ENCODE measurements at regions not wholly inside any gene's neighbourhood (a gene's known extent, or its start where the extent isn't known, plus 50 kb on each side); places are given as distances from the start of the nearest gene placed in this dataset.
A peak's percentile ranks its signal among the peaks of the same experiment; 100 is the strongest.
"Not testable (repeated sequence)": the region's sequence is repeated elsewhere in the genome, so short reads cannot be mapped to it uniquely, and the experiment has no call there.

DNA sequence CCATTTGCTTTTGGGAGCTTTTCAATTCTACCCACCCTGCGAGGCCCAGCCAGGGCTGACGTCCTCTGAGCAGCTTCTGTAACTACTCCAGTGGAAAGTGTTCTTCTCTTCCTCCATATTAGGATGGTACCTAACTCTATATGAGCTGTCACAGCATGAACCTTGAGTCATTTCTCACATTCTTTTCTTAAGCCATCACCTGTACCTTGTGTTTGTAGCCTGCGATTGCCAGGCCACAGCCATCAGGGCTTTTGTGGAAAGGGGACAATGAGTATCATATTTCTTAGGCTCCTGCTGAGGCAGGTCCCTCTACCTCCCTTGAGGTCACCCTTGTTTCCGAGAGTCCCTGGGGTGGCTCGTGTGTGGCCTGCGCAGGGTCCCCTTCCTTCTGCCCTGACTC is 144.5 kb upstream of the DLX2 start:
- in situ Hi-C loops (cut with HindIII; ENCODE audit: low pct_unique_long_range_greater_than_20kb, low sequenced_read_pairs), result no loop called here
- DNase-seq (ENCODE audit: low read depth), result no peak

DNA sequence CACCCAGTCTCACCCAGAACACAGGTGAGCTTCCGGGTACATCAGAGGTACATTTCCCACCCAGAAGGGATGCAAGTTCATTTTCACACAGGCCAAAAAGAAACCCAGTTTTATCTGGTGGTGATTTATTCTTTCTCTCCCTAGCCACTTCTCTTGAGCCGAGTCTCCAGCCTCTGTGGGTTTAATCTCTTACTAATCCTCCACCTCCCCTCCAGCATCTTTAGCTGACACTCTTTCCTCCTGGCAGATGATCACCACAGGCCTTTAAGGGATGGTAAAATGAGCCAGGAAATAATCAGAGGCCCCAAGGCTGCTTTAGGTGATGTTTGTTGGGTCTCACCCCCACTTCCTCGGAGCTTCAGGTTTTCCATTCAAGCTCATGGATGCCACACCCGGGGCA is 145.7 kb upstream of the DLX2 start:
- in situ Hi-C loops (cut with HindIII; ENCODE audit: low pct_unique_long_range_greater_than_20kb, low sequenced_read_pairs), result no loop called here
- no peak for DNase-seq (ENCODE audit: low read depth)

- in situ Hi-C loops (cut with HindIII; ENCODE audit: low pct_unique_long_range_greater_than_20kb, low sequenced_read_pairs), result no loop called here
- DNase-seq (ENCODE audit: low read depth), result no peak
Observed at GRCh38 chr2:172248785-172249187, 146.1 kb upstream of the DLX2 start.

DNA sequence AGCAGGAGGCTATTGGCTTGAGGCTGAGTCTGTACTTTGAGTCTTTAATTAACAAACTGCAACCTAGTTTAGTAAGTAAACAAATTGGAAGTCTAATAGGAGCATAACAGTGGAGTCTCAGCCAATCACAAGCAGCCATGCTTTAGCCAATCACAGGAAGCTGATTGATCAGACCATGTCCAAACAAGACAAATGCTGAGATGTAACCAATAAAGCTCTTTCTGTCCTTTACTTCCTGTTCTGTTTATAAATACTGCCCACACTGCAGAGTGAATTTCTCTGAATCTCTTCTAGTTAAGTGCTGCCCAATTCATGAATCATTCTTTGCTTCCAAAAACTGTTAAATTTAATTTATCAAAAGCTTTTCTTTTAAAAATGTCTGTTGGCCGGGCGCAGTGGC is 146.6 kb upstream of the DLX2 start:
- no peak for DNase-seq (ENCODE audit: low read depth)
- in situ Hi-C loops (cut with HindIII; ENCODE audit: low pct_unique_long_range_greater_than_20kb, low sequenced_read_pairs), result no loop called here

DNA sequence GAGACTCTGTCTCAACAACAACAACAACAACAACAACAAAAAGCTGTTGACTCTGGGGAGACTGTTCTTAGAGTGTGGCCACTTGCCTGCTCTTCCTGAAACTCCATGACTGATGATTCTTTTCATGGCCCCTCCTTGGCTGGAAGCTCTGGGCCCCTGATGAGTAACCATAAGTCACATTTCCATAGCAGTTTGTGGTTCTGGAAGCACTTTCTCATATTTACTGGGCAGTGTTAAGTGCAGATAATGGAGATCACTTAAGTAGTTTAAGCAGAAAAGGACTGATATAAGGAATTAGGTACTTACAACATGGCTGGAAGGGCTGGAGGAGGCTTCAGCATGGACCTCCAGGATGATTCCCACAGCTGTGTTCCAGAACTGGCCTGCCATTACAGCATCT is 147.3 kb upstream of the DLX2 start:
- in situ Hi-C loops (cut with HindIII; ENCODE audit: low pct_unique_long_range_greater_than_20kb, low sequenced_read_pairs), result no loop called here
- no peak for DNase-seq (ENCODE audit: low read depth)

DNA sequence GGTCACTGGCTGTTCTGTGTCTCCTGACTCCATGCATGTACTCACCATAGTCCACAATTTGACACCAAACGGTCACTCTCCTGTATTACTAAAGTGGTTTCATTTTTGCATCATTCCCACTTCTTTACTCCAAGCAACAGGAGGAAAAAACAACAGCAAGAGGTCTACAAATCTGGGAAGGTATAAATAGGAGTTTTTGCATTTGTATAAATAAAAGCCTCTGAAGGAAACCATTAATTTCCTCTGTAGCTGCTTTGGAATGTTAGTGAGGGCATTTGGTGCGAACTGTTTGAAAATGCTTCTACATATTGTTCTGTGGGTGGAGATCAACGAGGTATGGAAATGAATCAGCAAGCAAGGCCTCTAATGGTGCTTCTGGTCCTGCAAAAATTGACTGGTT is 148.5 kb upstream of the DLX2 start:
- DNase-seq (ENCODE audit: low read depth), result no peak
- in situ Hi-C loops (cut with HindIII; ENCODE audit: low pct_unique_long_range_greater_than_20kb, low sequenced_read_pairs), result no loop called here

GRCh38 chr2:172252154-172252553 is 149.5 kb upstream of the DLX2 start:
- in situ Hi-C loops (cut with HindIII; ENCODE audit: low pct_unique_long_range_greater_than_20kb, low sequenced_read_pairs), result no loop called here
- DNase-seq (ENCODE audit: low read depth), result no peak

DNA sequence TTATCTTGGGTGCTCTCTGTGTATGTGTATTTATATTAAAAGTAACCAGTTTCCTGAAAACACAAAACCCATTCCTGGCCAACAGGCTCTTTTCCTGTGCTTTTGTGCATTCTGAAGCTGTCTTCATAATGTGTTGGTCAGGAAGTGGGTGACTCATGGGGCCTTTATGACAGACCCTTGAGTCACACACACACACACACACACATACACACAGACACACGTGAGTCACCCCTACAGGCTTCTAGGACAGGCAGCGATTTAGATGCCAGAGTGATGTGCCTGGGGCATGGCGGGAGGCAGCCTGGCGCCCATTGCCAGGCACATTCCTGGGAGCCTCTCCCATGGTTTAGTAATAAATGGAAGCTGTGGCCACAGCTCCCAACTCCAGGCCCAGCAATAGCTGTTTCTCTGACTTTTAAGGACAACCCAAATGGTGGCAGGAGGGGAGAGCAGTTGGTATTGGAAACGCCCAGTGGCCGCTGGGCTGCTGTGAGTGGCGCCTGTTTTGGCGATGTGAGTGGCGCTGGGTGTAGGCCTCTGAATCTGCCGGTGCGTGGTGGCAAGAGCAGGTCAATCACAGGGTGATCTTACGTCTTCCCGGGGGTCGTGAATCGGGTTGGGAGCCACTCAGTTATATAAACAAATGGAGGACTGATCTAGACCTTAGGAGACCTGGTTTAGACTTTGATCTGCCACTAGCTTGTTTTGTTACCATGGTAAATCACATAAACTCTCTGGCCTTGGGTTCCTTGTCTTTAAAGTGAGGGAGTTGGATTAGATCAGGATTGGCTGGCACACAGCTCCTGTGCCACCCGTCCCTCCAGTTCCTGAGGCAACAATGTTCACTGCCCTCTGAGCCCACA is 150.7 kb upstream of the DLX2 start:
- peak; percentile 94 for DNase-seq (ENCODE audit: low read depth)
- in situ Hi-C loops (cut with HindIII; ENCODE audit: low pct_unique_long_range_greater_than_20kb, low sequenced_read_pairs), result no loop called here

- in situ Hi-C loops (cut with HindIII; ENCODE audit: low pct_unique_long_range_greater_than_20kb, low sequenced_read_pairs), result no loop called here
- DNase-seq (ENCODE audit: low read depth), result no peak
Observed at GRCh38 chr2:172256886-172257285, 154.2 kb upstream of the DLX2 start.

GRCh38 chr2:172259827-172260226 is 157.1 kb upstream of the DLX2 start:
- no peak for DNase-seq (ENCODE audit: low read depth)
- in situ Hi-C loops (cut with HindIII; ENCODE audit: low pct_unique_long_range_greater_than_20kb, low sequenced_read_pairs), result no loop called here

DNA sequence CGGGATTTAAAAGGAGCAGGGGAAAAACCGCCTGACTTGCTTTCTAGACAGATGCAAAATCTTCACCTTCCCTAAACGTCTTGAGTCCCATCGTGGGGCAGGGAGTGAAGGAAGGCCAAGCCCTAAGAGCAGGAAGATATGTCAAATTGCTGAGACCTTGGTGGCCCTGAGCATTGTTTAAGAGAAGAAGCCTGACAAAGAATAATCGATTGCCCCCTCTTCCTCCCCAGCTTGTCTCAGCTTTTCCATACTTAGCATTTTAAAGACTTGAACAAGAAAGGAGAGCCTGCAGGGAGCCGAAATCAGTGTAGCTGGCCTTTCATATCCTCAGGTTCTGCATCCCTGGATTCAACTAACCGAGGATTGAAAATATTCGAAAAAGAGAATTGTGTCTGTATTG is 157.6 kb upstream of the DLX2 start:
- in situ Hi-C loops (cut with HindIII; ENCODE audit: low pct_unique_long_range_greater_than_20kb, low sequenced_read_pairs), result no loop called here
- no peak for DNase-seq (ENCODE audit: low read depth)

GRCh38 chr2:172261292-172261691 is 158.6 kb upstream of the DLX2 start:
- in situ Hi-C loops (cut with HindIII; ENCODE audit: low pct_unique_long_range_greater_than_20kb, low sequenced_read_pairs), result no loop called here
- DNase-seq (ENCODE audit: low read depth), result no peak

DNA sequence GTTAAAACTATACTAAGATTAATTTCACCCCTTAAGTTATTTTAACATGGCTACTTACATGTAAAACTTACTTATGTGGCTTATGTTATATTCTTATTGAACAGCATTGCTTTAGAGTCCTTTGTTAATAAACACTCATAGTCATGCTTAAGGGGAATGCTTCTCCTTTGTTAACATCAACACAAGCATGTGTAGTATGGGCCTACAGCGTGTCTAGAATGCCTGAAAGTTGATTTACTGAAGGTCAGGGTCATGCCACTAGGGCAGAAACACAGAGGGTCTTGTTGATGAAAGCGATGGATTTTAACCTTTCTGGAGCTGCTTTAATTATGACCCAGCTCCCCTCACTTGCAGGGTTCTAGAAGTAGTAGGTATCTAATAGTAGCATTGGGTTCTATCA is 159.8 kb upstream of the DLX2 start:
- in situ Hi-C loops (cut with HindIII; ENCODE audit: low pct_unique_long_range_greater_than_20kb, low sequenced_read_pairs), result no loop called here
- DNase-seq (ENCODE audit: low read depth), result no peak

DNA sequence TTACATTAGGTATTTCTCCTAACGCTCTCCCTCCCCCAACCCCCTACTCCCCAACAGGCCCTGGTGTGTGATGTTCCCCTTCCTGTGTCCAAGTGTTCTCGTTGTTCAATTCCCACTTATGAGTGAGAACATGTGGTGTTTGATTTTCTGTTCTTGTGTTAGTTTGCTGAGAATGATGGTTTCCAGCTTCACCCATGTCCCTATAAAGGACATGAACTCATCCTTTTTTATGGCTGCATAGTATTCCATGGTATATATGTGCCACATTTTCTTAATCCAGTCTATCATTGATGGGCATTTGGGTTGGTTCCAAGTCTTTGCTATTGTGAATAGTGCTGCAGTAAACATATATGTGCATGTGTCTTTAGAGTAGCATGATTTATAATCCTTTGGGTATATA is 162.1 kb upstream of the DLX2 start:
- not testable (repeated sequence) for DNase-seq (ENCODE audit: low read depth)

DNA sequence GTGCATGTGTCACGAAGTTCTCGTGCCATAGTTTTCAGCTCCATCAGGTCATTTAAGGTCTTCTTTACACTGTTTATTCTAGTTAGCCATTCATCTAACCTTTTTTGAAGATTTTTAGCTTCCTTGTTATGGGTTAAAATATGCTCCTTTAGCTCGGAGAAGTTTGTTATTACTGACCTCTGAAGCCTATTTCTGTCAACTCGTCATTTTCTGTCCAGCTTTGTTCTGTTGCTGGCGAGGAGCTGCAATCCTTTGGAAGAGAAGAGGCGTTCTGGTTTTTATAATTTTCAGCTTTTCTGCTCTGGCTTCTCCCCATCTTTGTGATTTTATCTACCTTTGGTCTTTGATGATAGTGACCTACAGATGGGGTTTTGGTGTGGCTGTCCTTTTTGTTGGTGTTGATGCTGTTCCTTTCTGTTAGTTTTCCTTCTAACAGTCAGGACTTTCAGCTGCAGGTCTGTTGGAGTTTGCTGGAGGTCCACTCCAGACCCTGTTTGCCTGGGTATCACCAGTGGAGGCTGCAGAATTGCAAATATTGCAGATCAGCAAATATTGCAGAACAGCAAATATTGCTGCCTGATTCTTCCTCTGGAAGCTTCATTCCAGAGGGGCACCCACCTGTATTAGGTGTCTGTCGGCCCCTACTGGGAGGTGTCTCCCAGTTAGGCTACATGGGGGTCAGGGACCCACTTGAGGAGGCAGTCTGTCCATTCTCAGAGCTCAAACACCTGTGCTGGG is 157.7 kb upstream of the ITGA6 start:
- DNase-seq (ENCODE audit: low read depth); in situ Hi-C loops (cut with HindIII; ENCODE audit: low pct_unique_long_range_greater_than_20kb, low sequenced_read_pairs): not testable (repeated sequence)

More for the DNA sequence above, 162.1 kb upstream of the DLX2 start:
- in situ Hi-C loops (cut with HindIII; ENCODE audit: low pct_unique_long_range_greater_than_20kb, low sequenced_read_pairs), result not testable (repeated sequence)

- in situ Hi-C loops (cut with HindIII; ENCODE audit: low pct_unique_long_range_greater_than_20kb, low sequenced_read_pairs), result no loop called here
- peak; percentile 24 for DNase-seq (ENCODE audit: low read depth)
Observed at GRCh38 chr2:172270278-172271079, 156.9 kb upstream of the ITGA6 start.

DNA sequence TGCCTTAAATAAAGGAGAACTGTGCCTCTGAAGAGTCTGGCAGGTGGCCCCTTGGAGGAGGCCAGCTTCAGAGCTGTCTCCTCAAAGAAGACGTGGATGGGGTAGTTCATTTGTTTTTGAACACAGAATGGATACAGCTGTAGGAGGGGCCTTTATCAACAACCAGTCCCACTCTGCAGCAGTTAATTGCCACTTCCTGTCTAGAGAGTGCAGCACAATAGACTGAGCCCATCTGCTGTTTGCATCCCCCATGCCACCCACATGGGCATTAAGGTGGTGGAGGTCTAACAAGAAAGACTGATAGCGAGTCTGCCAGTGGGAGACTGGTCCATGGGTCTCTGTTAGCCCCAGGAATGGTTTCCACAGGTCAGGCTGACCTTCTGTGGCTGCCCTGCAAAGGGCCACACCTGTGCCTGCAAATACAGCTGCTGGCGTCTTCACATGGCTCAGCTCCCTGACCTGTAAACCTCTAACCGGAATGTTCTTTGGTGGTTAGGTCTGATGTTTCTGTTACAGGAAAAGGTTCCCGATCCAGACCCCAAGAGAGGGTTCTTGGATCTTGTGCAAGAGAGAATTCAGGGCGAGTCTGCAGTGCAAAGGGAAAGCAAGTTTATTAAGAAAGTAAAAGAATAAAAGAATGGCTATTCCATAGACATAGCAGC is 153.3 kb upstream of the ITGA6 start:
- no peak for DNase-seq (ENCODE audit: low read depth)
- in situ Hi-C loops (cut with HindIII; ENCODE audit: low pct_unique_long_range_greater_than_20kb, low sequenced_read_pairs), result no loop called here

DNA sequence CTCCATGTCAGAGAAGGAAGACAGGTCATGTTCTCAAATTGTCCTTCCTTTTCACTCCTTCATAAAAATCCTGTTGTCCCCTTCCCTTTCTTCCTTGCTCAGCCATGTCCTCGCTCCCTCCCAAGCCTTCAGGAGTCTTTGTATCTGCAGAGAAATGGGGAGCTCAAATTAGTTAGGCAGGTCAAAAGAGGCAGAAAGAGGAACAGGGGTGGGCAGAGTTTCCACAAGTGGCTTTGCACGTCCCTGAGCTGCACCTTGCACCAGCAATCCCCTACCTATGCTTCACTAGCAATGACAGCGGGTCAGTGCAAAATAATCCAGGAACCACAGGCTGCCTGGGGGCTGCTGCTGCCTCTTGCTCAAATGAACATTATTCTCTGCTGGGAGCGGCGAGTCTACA is 152.1 kb upstream of the ITGA6 start:
- no peak for DNase-seq (ENCODE audit: low read depth)
- in situ Hi-C loops (cut with HindIII; ENCODE audit: low pct_unique_long_range_greater_than_20kb, low sequenced_read_pairs), result no loop called here

All from Caki2 (cell line).